HepG2 (cell line): ENCODE measurements at regions not wholly inside any gene's neighbourhood (a gene's known extent, or its start where the extent isn't known, plus 50 kb on each side); places are given as distances from the start of the nearest gene placed in this dataset.

Experiments used
- ARNTL ChIP-seq: sonication (generic); formaldehyde crosslinking; IDR thresholded peaks from 2 replicates; pipeline ENCODE4 v1.4.0; 2020; ENCODE audit warnings: mild to moderate bottlenecking, missing genetic modification reagents
- CCAR2 ChIP-seq: fragments of 200-400 bp; formaldehyde crosslinking; optimal IDR thresholded peaks from 2 replicates; pipeline ENCODE3; 2018; ENCODE audit warnings: low read depth, mild to moderate bottlenecking, low read length, moderate library complexity
- EHMT2 ChIP-seq: fragments of 200-600 bp; sonication (generic); IDR thresholded peaks from 2 replicates; pipeline ENCODE4 v1.7.0; 2017; ENCODE audit warnings: antibody characterized with exemption, low read depth, low read length, borderline replicate concordance
- MXD4 ChIP-seq: IDR thresholded peaks from 2 replicates; pipeline ENCODE4 v1.6.1; 2016; ENCODE audit warnings: mild to moderate bottlenecking, missing biosample characterization, missing genetic modification reagents
- TOPORS ChIP-seq: sonication (generic); formaldehyde crosslinking; IDR thresholded peaks from 2 replicates; pipeline ENCODE4 v1.8.0; 2023; ENCODE audit warnings: mild to moderate bottlenecking, missing genetic modification reagents
- ZBTB38 ChIP-seq: sonication (generic); formaldehyde crosslinking; IDR thresholded peaks from 2 replicates; pipeline ENCODE4 v1.5.1; 2020; ENCODE audit warnings: mild to moderate bottlenecking, missing genetic modification reagents
- ZNF10 ChIP-seq: sonication (generic); formaldehyde crosslinking; IDR thresholded peaks from 2 replicates; pipeline ENCODE4 v1.4.0; 2020; ENCODE audit warnings: mild to moderate bottlenecking, low read depth, missing genetic modification reagents, borderline replicate concordance
- ZNF124 ChIP-seq: sonication (generic); formaldehyde crosslinking; IDR thresholded peaks from 2 replicates; pipeline ENCODE4 v1.4.0; 2020; ENCODE audit warnings: missing genetic modification reagents
- TF ChIP-seq, protein P1 (sequence below): IDR thresholded peaks from 2 replicates; pipeline ENCODE4 v1.6.1; 2016; ENCODE audit warnings: low read depth
- TF ChIP-seq, protein P2 (sequence below): sonication (generic); formaldehyde crosslinking; IDR thresholded peaks from 2 replicates; pipeline ENCODE4 v1.4.0; 2020; ENCODE audit warnings: missing genetic modification reagents, mild to moderate bottlenecking, borderline replicate concordance
- TF ChIP-seq, protein P3 (sequence below): sonication (generic); formaldehyde crosslinking; IDR thresholded peaks from 2 replicates; pipeline ENCODE4 v1.5.0; 2020; ENCODE audit warnings: missing genetic modification reagents
- TF ChIP-seq, protein P4 (sequence below): sonication (generic); formaldehyde crosslinking; IDR thresholded peaks from 2 replicates; pipeline ENCODE4 v1.8.1; 2022; ENCODE audit warnings: mild to moderate bottlenecking, missing genetic modification reagents

- TF ChIP-seq, protein P1, sequence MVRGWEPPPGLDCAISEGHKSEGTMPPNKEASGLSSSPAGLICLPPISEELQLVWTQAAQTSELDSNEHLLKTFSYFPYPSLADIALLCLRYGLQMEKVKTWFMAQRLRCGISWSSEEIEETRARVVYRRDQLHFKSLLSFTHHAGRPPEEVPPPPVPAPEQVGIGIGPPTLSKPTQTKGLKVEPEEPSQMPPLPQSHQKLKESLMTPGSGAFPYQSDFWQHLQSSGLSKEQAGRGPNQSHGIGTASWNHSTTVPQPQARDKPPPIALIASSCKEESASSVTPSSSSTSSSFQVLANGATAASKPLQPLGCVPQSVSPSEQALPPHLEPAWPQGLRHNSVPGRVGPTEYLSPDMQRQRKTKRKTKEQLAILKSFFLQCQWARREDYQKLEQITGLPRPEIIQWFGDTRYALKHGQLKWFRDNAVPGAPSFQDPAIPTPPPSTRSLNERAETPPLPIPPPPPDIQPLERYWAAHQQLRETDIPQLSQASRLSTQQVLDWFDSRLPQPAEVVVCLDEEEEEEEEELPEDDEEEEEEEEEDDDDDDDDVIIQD (CRISPR knock-in tag) = no peak
- TF ChIP-seq TOPORS (no peak), ZBTB38 (CRISPR knock-in tag) (no peak), EHMT2 (no peak), ARNTL (CRISPR knock-in tag) (no peak), ZNF124 (CRISPR knock-in tag) (no peak), CCAR2 (no peak), ZNF10 (CRISPR knock-in tag) (no peak), MXD4 (no peak)
- TF ChIP-seq, protein P2, sequence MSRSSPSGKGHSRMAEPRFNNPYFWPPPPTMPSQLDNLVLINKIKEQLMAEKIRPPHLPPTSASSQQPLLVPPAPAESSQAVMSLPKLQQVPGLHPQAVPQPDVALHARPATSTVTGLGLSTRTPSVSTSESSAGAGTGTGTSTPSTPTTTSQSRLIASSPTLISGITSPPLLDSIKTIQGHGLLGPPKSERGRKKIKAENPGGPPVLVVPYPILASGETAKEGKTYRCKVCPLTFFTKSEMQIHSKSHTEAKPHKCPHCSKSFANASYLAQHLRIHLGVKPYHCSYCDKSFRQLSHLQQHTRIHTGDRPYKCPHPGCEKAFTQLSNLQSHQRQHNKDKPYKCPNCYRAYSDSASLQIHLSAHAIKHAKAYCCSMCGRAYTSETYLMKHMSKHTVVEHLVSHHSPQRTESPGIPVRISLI (CRISPR knock-in tag) = no peak
- TF ChIP-seq, protein P3, sequence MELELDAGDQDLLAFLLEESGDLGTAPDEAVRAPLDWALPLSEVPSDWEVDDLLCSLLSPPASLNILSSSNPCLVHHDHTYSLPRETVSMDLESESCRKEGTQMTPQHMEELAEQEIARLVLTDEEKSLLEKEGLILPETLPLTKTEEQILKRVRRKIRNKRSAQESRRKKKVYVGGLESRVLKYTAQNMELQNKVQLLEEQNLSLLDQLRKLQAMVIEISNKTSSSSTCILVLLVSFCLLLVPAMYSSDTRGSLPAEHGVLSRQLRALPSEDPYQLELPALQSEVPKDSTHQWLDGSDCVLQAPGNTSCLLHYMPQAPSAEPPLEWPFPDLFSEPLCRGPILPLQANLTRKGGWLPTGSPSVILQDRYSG = no peak
- TF ChIP-seq, protein P4, sequence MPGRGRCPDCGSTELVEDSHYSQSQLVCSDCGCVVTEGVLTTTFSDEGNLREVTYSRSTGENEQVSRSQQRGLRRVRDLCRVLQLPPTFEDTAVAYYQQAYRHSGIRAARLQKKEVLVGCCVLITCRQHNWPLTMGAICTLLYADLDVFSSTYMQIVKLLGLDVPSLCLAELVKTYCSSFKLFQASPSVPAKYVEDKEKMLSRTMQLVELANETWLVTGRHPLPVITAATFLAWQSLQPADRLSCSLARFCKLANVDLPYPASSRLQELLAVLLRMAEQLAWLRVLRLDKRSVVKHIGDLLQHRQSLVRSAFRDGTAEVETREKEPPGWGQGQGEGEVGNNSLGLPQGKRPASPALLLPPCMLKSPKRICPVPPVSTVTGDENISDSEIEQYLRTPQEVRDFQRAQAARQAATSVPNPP (CRISPR knock-in tag) = no peak
These were observed 68.1 kb upstream of the ANXA1 start (continued) for GRCh38 chr9:73083519-73083918.
